ENCODE measurements at regions not wholly inside any gene's neighbourhood (a gene's known extent, or its start where the extent isn't known, plus 50 kb on each side); places are given as distances from the start of the nearest gene placed in this dataset.

DNA sequence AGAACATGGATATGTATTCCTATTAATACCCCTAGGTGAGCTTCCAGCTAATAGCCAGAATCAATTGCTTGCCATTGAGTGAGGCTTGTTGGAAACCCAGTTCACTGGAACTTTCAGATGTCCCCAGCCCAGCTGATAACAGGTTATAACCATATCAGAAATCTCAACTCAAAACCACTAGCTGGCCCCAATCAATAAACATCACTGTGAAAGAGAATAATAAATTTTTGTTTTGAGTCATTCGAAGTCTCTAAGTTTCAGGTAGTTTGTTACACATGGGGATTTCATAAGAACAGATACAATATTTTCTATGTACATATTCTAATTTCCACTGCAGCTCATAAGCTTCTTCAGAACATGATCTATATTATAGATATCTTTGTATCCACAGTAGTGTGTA, 162.9 kb upstream of the SNX7 start:
- TF ChIP-seq EZH2 (IDR thresholded peaks at IDR 0.05): no peak
- TF ChIP-seq, protein P1, sequence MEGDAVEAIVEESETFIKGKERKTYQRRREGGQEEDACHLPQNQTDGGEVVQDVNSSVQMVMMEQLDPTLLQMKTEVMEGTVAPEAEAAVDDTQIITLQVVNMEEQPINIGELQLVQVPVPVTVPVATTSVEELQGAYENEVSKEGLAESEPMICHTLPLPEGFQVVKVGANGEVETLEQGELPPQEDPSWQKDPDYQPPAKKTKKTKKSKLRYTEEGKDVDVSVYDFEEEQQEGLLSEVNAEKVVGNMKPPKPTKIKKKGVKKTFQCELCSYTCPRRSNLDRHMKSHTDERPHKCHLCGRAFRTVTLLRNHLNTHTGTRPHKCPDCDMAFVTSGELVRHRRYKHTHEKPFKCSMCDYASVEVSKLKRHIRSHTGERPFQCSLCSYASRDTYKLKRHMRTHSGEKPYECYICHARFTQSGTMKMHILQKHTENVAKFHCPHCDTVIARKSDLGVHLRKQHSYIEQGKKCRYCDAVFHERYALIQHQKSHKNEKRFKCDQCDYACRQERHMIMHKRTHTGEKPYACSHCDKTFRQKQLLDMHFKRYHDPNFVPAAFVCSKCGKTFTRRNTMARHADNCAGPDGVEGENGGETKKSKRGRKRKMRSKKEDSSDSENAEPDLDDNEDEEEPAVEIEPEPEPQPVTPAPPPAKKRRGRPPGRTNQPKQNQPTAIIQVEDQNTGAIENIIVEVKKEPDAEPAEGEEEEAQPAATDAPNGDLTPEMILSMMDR (IDR thresholded peaks at IDR 0.05): no peak

Data from neural progenitor cell (in vitro differentiated cells).